GM12873 (cell line): ENCODE measurements at regions not wholly inside any gene's neighbourhood (a gene's known extent, or its start where the extent isn't known, plus 50 kb on each side); places are given as distances from the start of the nearest gene placed in this dataset.

Experiments used
- TF ChIP-seq, protein P1 (sequence below): IDR thresholded peaks from 2 replicates; pipeline ENCODE4 v1.5.1; 2012; ENCODE audit warnings: low read depth, mild to moderate bottlenecking, moderate library complexity, low read length, control low read depth; ENCODE audit not compliant: insufficient read depth; ENCODE audit errors: missing control alignments

DNA sequence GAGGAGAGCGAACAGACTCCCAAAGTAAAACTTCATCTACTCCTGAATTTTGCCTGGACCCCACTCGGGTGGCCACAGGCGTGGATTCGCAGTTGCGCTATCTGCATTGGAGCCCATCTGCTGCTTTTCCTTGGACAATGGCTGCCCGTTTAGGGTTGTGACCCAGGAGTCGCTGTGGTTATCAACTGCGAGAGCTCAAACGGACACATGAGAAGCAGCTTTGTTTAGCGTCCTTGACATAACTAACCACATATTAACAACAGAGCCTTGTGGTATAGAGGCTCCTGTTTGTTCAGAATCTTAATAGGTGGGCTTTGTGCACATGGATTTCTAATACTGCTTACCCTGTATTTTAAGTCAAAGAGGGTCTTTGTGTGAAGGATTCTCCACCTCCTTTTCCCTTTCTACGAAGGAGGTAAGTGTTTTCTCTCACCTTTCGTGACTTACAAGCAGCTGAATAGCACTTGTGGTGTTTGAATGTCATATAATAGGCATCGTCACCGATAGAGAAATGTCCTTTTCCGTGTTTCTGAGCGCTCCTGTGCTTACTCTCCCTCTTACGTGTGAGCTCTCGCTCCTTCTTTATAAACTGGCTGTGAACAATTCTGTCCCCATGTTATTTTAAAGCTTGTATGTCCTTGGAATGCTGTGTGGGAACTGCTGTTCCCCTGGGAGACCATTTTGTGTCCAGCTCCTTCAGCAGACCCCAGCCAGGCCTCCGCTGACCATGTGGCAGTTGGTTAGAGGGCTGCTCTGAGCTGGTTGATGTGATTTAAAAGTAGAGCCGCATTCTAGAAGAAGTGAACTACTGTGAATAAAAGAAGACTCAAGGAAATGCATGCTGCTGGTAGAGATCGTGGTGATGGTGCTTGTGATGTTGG, 441.4 kb downstream of the RPS6KC1 start:
- TF ChIP-seq, protein P1, sequence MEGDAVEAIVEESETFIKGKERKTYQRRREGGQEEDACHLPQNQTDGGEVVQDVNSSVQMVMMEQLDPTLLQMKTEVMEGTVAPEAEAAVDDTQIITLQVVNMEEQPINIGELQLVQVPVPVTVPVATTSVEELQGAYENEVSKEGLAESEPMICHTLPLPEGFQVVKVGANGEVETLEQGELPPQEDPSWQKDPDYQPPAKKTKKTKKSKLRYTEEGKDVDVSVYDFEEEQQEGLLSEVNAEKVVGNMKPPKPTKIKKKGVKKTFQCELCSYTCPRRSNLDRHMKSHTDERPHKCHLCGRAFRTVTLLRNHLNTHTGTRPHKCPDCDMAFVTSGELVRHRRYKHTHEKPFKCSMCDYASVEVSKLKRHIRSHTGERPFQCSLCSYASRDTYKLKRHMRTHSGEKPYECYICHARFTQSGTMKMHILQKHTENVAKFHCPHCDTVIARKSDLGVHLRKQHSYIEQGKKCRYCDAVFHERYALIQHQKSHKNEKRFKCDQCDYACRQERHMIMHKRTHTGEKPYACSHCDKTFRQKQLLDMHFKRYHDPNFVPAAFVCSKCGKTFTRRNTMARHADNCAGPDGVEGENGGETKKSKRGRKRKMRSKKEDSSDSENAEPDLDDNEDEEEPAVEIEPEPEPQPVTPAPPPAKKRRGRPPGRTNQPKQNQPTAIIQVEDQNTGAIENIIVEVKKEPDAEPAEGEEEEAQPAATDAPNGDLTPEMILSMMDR: no peak

DNA sequence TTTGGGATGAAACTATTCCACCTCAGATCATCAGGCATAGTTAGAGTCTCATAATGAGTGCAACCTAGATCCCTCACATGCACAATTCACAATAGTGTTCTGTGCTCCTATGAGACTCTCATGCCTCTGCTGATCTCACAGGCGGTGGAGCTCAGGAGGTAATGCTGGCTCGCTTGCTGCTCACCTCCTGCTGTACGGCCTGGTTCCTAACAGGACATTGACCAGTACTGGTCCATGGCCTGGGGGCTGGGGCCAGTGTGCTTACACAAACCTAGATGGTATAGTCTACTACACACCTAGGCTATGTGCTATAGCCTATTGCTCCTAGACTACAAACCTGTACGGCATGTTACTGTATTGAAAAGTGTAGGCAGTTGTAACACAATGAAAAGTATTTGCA, 448.4 kb downstream of the RPS6KC1 start:
- TF ChIP-seq, protein P1: no peak

DNA sequence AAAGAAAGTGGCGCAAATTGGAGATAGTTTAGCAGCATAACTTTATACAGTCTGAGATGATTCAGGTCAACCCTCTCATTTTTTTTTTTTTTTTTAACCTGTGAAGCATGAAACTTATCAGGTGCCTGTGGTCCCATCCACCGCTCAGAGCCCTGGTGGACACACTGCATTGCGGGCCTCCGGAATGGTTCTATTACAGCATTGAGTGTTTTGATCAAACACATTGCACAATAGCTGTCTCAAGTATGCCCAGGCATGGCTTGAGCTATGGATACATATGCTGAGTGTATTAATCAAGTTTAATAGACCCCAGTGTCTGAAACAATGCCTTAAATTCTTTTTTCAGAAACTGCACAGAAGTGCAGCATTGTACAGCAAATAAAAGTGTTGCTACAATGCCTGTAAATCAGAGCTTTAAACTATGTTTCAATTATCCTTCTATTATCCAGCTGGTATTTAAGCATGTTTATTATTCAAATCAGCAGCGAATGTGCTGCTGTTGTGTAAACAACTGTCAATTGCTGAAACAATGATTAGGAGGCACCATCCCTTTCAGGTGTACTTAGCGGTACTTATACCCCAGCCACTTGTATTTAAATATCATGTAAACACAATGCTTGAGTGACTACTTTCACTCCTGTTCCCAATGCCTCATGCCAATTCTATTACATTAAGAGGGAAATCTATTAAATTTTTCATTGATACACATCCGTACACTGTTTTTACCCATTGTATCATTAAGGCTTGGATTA, 456.6 kb downstream of the RPS6KC1 start:
- TF ChIP-seq, protein P1: no peak

DNA sequence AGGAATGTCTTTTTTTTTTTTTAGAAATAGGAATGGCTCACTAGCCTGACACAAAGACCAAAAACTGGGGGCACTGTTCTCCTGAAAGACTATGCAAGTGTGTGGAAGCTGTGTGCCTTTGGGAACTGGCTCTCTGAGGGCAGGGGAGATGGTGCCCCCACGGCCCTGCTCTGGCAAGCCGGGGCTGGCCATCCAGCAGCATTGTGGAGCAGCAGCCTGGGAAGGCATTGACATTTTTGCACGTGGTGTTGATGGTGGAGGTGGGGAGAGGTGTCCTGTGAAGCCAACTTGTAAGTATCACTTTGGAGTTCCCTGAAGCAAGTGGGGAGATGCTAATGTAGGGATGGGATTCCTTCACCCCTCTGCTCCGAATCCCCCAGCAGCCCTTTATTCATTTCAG, 460.1 kb downstream of the RPS6KC1 start:
- TF ChIP-seq, protein P1: no peak

DNA sequence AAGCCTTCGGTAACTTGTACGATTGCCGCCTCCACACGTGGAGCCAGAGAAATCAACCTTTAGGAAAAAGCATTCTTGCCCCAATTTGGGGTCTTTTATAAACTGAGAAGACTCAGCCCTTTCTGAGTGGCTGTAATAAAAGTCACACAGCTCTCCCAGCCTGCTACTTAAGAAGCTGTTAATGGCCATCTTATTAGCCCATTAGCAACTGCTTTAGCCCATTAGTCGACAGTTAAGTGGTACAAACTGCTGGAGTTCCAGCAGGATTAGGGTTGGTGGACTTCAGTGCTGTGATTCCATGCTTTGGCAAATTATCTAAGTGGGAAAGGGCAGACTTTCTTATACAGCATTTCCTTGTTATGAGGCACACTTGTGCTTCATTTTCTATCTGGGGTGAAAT, 461.3 kb downstream of the RPS6KC1 start:
- TF ChIP-seq, protein P1: no peak

DNA sequence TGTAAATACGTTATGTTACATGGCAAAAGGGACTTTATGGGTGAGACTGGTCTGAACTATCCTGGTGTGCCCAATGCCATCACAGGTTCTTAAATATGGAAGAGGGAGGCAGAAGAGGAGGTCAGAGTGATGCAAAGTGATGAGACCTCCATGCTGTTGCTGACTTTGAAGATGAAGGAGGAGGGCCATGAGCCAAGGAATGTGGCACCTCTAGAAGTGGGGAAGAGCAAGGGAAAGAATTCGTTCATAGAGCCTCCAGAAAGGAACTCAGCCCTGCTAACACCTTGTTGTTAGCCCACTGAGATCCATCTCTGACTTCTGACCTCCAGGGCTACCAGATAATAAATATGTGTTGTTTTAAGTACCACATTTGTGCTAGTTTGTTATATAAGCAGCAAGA, 462.0 kb downstream of the RPS6KC1 start:
- TF ChIP-seq, protein P1: no peak

DNA sequence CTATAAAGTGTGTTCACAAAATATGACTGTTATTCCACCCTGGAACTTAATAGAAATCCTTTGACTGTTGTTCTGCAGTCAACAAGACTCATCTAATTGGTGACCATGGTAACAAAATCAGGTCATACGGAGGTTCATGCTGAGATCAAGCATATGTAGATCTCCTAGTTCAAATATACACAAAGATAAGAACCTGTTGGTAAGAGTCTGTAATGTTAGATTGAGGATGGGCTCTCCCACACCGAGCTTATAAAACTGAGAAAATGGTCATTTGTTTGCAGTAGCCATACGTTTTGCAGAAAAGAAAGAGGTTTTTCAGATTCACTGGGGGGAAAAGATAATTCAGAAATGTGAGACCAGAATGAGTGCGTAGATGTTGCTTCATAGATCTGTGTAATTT, 468.1 kb downstream of the RPS6KC1 start:
- TF ChIP-seq, protein P1: no peak
